Activated naive CD4-positive, alpha-beta T cell treated with anti-CD3 and anti-CD28 coated beads, Interleukin-2, amount 50 U/mL, for 72 hours (primary cell): ENCODE measurements at regions not wholly inside any gene's neighbourhood (a gene's known extent, or its start where the extent isn't known, plus 50 kb on each side); places are given as distances from the start of the nearest gene placed in this dataset.

Experiments used
- ATAC-seq, 2 donors: fragments of 150-1000 bp; cut with Tn5 transposase; 2 replicates each; pipeline ENCODE4 v1.10.0; 2021; ENCODE audit warnings: mild to moderate bottlenecking in 2 of 2, moderate library complexity in 2 of 2
- DNase-seq, 2 donors: peaks; one replicate each; pipeline ENCODE4 v3.0.0; 2021 to 2022; ENCODE audit warnings: low spot score in 2 of 2
- H3K27ac Mint-ChIP-seq, 2 donors: one replicate each; pipeline ENCODE4 v1.8.0; 2022; ENCODE audit warnings: mild to moderate bottlenecking in 2 of 2, mixed read lengths in 2 of 2
- H3K36me3 Mint-ChIP-seq, 2 donors: one replicate each; pipeline ENCODE4 v1.8.0; 2022; ENCODE audit warnings: mixed read lengths in 2 of 2
- H3K9me3 Mint-ChIP-seq, 2 donors: one replicate each; pipeline ENCODE4 v1.8.0; 2022; ENCODE audit warnings: mixed read lengths in 2 of 2

GRCh38 chr2:146634230-146635097 lies 1210.4 kb upstream of the ACVR2A start:
- ATAC-seq (no peak), DNase-seq (no peak)
- no peaks in the 10 kb centered on the region for H3K9me3 Mint-ChIP-seq
- H3K36me3 Mint-ChIP-seq = no peaks in the 10 kb centered on the region
- no peak overlapping the region for H3K27ac Mint-ChIP-seq

GRCh38 chr2:146633159-146633558 lies 1211.7 kb upstream of the ACVR2A start:
- no peaks in the 10 kb centered on the region for H3K9me3 Mint-ChIP-seq
- no peak overlapping the region for H3K27ac Mint-ChIP-seq
- H3K36me3 Mint-ChIP-seq = no peaks in the 10 kb centered on the region
- no peak for ATAC-seq
- DNase-seq = no peak

GRCh38 chr2:146632707-146633106 lies 1212.1 kb upstream of the ACVR2A start:
- ATAC-seq (no peak), DNase-seq (no peak)
- Mint-ChIP-seq H3K27ac (no peak overlapping the region), H3K9me3 (no peaks in the 10 kb centered on the region), H3K36me3 (no peaks in the 10 kb centered on the region)

- Mint-ChIP-seq H3K36me3 (no peaks in the 10 kb centered on the region), H3K9me3 (no peaks in the 10 kb centered on the region), H3K27ac (no peak overlapping the region)
- ATAC-seq = no peak
- no peak for DNase-seq
Measured at GRCh38 chr2:146624430-146625160, 1220.2 kb upstream of the ACVR2A start.

GRCh38 chr2:146623771-146624170 lies 1221.1 kb upstream of the ACVR2A start:
- no peak overlapping the region for H3K27ac Mint-ChIP-seq
- H3K9me3 Mint-ChIP-seq = peaks cover 3% of the 10 kb centered on the region in 2 donors
- no peak for DNase-seq
- no peak for ATAC-seq
- H3K36me3 Mint-ChIP-seq = no peaks in the 10 kb centered on the region

GRCh38 chr2:146621656-146622055 lies 1223.2 kb upstream of the ACVR2A start:
- Mint-ChIP-seq H3K9me3 (peaks cover 3 to 12% of the 10 kb centered on the region in 2 donors), H3K27ac (no peak overlapping the region), H3K36me3 (peaks cover 0 to 6% of the 10 kb centered on the region in 2 donors)
- ATAC-seq = no peak
- no peak for DNase-seq

- DNase-seq (no peak), ATAC-seq (no peak)
- peaks cover 0 to 18% of the 10 kb centered on the region in 2 donors for H3K36me3 Mint-ChIP-seq
- peaks cover 13 to 30% of the 10 kb centered on the region in 2 donors for H3K9me3 Mint-ChIP-seq
- H3K27ac Mint-ChIP-seq = no peak overlapping the region
Measured at GRCh38 chr2:146615778-146616177, 1229.1 kb upstream of the ACVR2A start.

- Mint-ChIP-seq H3K9me3 (no peaks in the 10 kb centered on the region), H3K36me3 (no peaks in the 10 kb centered on the region)
Measured at GRCh38 chr2:146608490-146608889, 1236.3 kb upstream of the ACVR2A start.

GRCh38 chr2:146604521-146604920 lies 1240.3 kb upstream of the ACVR2A start:
- DNase-seq (no peak), ATAC-seq (no peak)
- Mint-ChIP-seq H3K36me3 (no peaks in the 10 kb centered on the region), H3K27ac (no peak overlapping the region), H3K9me3 (no peaks in the 10 kb centered on the region)

More at GRCh38 chr2:146608490-146608889, 1236.3 kb upstream of the ACVR2A start:
- ATAC-seq = no peak
- no peak for DNase-seq
- H3K27ac Mint-ChIP-seq = no peak overlapping the region

GRCh38 chr2:146602856-146603255 lies 1242.0 kb upstream of the ACVR2A start:
- Mint-ChIP-seq H3K27ac (no peak overlapping the region), H3K9me3 (peaks cover 0 to 4% of the 10 kb centered on the region in 2 donors), H3K36me3 (no peaks in the 10 kb centered on the region)
- DNase-seq (no peak), ATAC-seq (no peak)

- ATAC-seq (no peak), DNase-seq (no peak)
- no peak overlapping the region for H3K27ac Mint-ChIP-seq
- H3K9me3 Mint-ChIP-seq = peaks cover 0 to 4% of the 10 kb centered on the region in 2 donors
- no peaks in the 10 kb centered on the region for H3K36me3 Mint-ChIP-seq
Measured at GRCh38 chr2:146602383-146602782, 1242.4 kb upstream of the ACVR2A start.

GRCh38 chr2:146598791-146599190 lies 1246.0 kb upstream of the ACVR2A start:
- Mint-ChIP-seq H3K27ac (no peak overlapping the region), H3K9me3 (peaks cover 0 to 8% of the 10 kb centered on the region in 2 donors), H3K36me3 (no peaks in the 10 kb centered on the region)
- ATAC-seq (no peak), DNase-seq (no peak)

- Mint-ChIP-seq H3K27ac (no peak overlapping the region), H3K36me3 (no peaks in the 10 kb centered on the region), H3K9me3 (peaks cover 0 to 8% of the 10 kb centered on the region in 2 donors)
- DNase-seq (no peak), ATAC-seq (no peak)
Measured at GRCh38 chr2:146597291-146597690, 1247.5 kb upstream of the ACVR2A start.

- no peak for ATAC-seq
- DNase-seq = no peak
- Mint-ChIP-seq H3K9me3 (peaks cover 0 to 8% of the 10 kb centered on the region in 2 donors), H3K27ac (no peak overlapping the region), H3K36me3 (no peaks in the 10 kb centered on the region)
Measured at GRCh38 chr2:146591908-146592307, 1252.9 kb upstream of the ACVR2A start.

GRCh38 chr2:146587291-146587713 lies 1257.5 kb upstream of the ACVR2A start:
- H3K27ac Mint-ChIP-seq = no peak overlapping the region
- DNase-seq (no peak), ATAC-seq (no peak)
- peaks cover 0 to 7% of the 10 kb centered on the region in 2 donors for H3K9me3 Mint-ChIP-seq
- no peaks in the 10 kb centered on the region for H3K36me3 Mint-ChIP-seq

GRCh38 chr2:146584316-146584715 lies 1260.5 kb upstream of the ACVR2A start:
- ATAC-seq (no peak), DNase-seq (no peak)
- peaks cover 0 to 7% of the 10 kb centered on the region in 2 donors for H3K9me3 Mint-ChIP-seq
- H3K27ac Mint-ChIP-seq = no peak overlapping the region
- H3K36me3 Mint-ChIP-seq = no peaks in the 10 kb centered on the region

GRCh38 chr2:146579147-146579930 lies 1265.5 kb upstream of the ACVR2A start:
- ATAC-seq (no peak), DNase-seq (no peak)
- Mint-ChIP-seq H3K9me3 (peaks cover 0 to 4% of the 10 kb centered on the region in 2 donors), H3K27ac (no peak overlapping the region), H3K36me3 (no peaks in the 10 kb centered on the region)
